ENCODE measurements at regions not wholly inside any gene's neighbourhood (a gene's known extent, or its start where the extent isn't known, plus 50 kb on each side); places are given as distances from the start of the nearest gene placed in this dataset.

GRCh38 chr9:118121361-118121760 is 417.2 kb downstream of the TLR4 start:
- no peak overlapping the region for H3K4me3 Mint-ChIP-seq
- DNase-seq (ENCODE audit: low spot score) (no peak), ATAC-seq (no peak)
- TF ChIP-seq SMAD3 (CRISPR knock-in tag; IDR thresholded peaks at IDR 0.05; ENCODE audit: borderline replicate concordance) (no peak), RELA (CRISPR knock-in tag; IDR thresholded peaks at IDR 0.05; ENCODE audit: borderline replicate concordance) (no peak), IRF1 (CRISPR knock-in tag; IDR thresholded peaks at IDR 0.05) (no peak), CTCF (IDR thresholded peaks at IDR 0.05) (no peak), ZNF138 (CRISPR knock-in tag; conservative IDR thresholded peaks at IDR 0.05) (no peak), ESRRA (CRISPR knock-in tag; IDR thresholded peaks at IDR 0.05; ENCODE audit: borderline replicate concordance) (no peak), HMGA2 (CRISPR knock-in tag; IDR thresholded peaks at IDR 0.05) (no peak), PRRX2 (CRISPR knock-in tag; IDR thresholded peaks at IDR 0.05) (no peak), E2F5 (CRISPR knock-in tag; IDR thresholded peaks at IDR 0.05) (no peak)
- H3K36me3 Mint-ChIP-seq = no peaks in the 10 kb centered on the region
- H3K4me1 Mint-ChIP-seq = peaks cover 22% of the 10 kb centered on the region
- no peaks in the 10 kb centered on the region for H3K27me3 Mint-ChIP-seq (ENCODE audit: low read depth)
- ChIA-PET POLR2A (no interaction called here), CTCF (no interaction called here)
- no peak overlapping the region for H3K27ac Mint-ChIP-seq
- H3K9me3 Mint-ChIP-seq = 0 out of 2 replicates have a peak, but pooled peaks cover 5% of the 10 kb centered on the region

GRCh38 chr9:118128313-118128712 is 424.1 kb downstream of the TLR4 start:
- TF ChIP-seq CREB1 (CRISPR knock-in tag; IDR thresholded peaks at IDR 0.05) (no peak), ZSCAN18 (CRISPR knock-in tag; IDR thresholded peaks at IDR 0.05) (no peak), SMAD4 (CRISPR knock-in tag; IDR thresholded peaks at IDR 0.05) (no peak), SMAD3 (CRISPR knock-in tag; IDR thresholded peaks at IDR 0.05; ENCODE audit: borderline replicate concordance) (no peak), EMX1 (CRISPR knock-in tag; IDR thresholded peaks at IDR 0.05) (no peak), AFF4 (CRISPR knock-in tag; IDR thresholded peaks at IDR 0.05; ENCODE audit: borderline replicate concordance) (no peak), TEAD4 (CRISPR knock-in tag; IDR thresholded peaks at IDR 0.05) (no peak)
- Mint-ChIP-seq H3K27me3 (ENCODE audit: low read depth) (no peaks in the 10 kb centered on the region), H3K36me3 (peaks cover 3% of the 10 kb centered on the region; the same call in 1 of the 2 replicates), H3K9me3 (peaks cover 26% of the 10 kb centered on the region), H3K27ac (no peak overlapping the region), H3K4me3 (no peak overlapping the region), H3K4me1 (peaks cover 8% of the 10 kb centered on the region)
- POLR2A ChIA-PET = interaction anchor here (0.6 kb wide), 1 partner anchor 14 kb away, joined by 3 read pairs; no protein-coding TSS in a partner anchor
- ATAC-seq (no peak), DNase-seq (ENCODE audit: low spot score) (no peak)
- CTCF ChIA-PET = no interaction called here

Measured in WTC11 (cell line).